ENCODE measurements at regions not wholly inside any gene's neighbourhood (a gene's known extent, or its start where the extent isn't known, plus 50 kb on each side); places are given as distances from the start of the nearest gene placed in this dataset.

GRCh38 chr21:22128671-22129070 is 1130.5 kb downstream of the NCAM2 start:
- Mint-ChIP-seq H3K27me3 (ENCODE audit: insufficient read depth, low read depth) (no peaks in the 10 kb centered on the region), H3K9me3 (no peaks in the 10 kb centered on the region), H3K36me3 (no peaks in the 10 kb centered on the region), H3K27ac (no peak overlapping the region), H3K4me1 (no peaks in the 10 kb centered on the region), H3K4me3 (no peak overlapping the region)
- TF ChIP-seq EZH2 (IDR thresholded peaks at IDR 0.05) (no peak), EZH2phosphoT487 (IDR thresholded peaks at IDR 0.05) (no peak), CTCF (IDR thresholded peaks at IDR 0.05) (no peak)
- no peaks in the 10 kb centered on the region for H3K27me3 ChIP-seq
- no peaks in the 10 kb centered on the region for H3K79me2 ChIP-seq (ENCODE audit: low read depth)
- H3K36me3 ChIP-seq = no peaks in the 10 kb centered on the region
- no peak overlapping the region for H3K9ac ChIP-seq
- H4K20me1 ChIP-seq (ENCODE audit: low read depth) = no peaks in the 10 kb centered on the region
- no peaks in the 10 kb centered on the region for H3K9me3 ChIP-seq (ENCODE audit: low read depth)
- H3K4me1 ChIP-seq = peaks cover 9% of the 10 kb centered on the region
- DNase-seq (ENCODE audit: low spot score) = no peak
- H3K27ac ChIP-seq = no peak overlapping the region
- H3K4me3 ChIP-seq = no peak overlapping the region
- H2AFZ ChIP-seq (replicated peaks) = no peak overlapping the region
- H3F3A ChIP-seq (ENCODE audit: low read depth) = no peaks in the 10 kb centered on the region
- H3K4me2 ChIP-seq = no peak overlapping the region

DNA sequence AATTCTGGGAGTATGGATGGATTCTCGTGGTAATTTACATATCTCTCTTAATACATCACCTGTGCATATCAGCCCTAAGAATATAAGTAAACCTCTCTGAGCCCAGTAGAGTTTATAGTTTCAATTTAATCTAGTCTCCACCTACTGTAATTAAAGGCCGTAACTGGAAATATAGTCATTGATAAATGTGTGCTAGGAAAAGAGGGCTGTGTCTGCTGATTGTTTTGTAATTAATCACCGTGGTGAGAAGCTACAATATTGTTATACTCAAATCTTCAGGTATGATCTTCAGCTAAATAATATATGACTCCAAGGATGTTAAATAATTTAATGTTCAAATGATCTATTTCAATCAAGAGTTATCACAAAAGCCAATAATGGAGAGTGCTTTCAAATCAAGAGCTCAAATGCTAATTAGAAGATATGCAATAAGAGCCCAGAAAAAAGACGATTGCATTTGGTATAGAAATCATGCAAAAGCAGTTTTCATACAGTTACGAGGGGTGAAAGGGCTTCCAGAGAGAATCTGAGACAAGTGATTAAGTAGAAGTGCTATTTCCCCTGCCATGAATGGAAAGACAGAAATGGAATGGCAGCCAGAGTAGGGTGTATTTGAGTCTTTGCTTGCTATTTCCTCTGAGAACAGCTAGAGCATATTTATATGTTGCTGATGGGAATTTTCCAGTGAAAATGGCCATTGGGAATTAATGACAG is 1134.3 kb downstream of the NCAM2 start:
- H3K36me3 Mint-ChIP-seq = no peaks in the 10 kb centered on the region
- DNase-seq (ENCODE audit: low spot score) = no peak
- Histone ChIP-seq H3K4me2 (no peak overlapping the region), H3K4me1 (no peaks in the 10 kb centered on the region), H4K20me1 (ENCODE audit: low read depth) (no peaks in the 10 kb centered on the region), H3K27ac (no peak overlapping the region), H3K4me3 (no peak overlapping the region), H3F3A (ENCODE audit: low read depth) (no peaks in the 10 kb centered on the region), H2AFZ (replicated peaks) (no peak overlapping the region), H3K27me3 (no peaks in the 10 kb centered on the region), H3K79me2 (ENCODE audit: low read depth) (no peaks in the 10 kb centered on the region), H3K9me3 (ENCODE audit: low read depth) (no peaks in the 10 kb centered on the region), H3K9ac (no peak overlapping the region), H3K36me3 (no peaks in the 10 kb centered on the region)
- H3K27me3 Mint-ChIP-seq (ENCODE audit: insufficient read depth, low read depth) = no peaks in the 10 kb centered on the region
- H3K27ac Mint-ChIP-seq = no peak overlapping the region
- no peak overlapping the region for H3K4me3 Mint-ChIP-seq
- no peak for TF ChIP-seq EZH2phosphoT487 (IDR thresholded peaks at IDR 0.05)
- no peak for TF ChIP-seq EZH2 (IDR thresholded peaks at IDR 0.05)
- no peak for TF ChIP-seq CTCF (IDR thresholded peaks at IDR 0.05)
- no peaks in the 10 kb centered on the region for H3K4me1 Mint-ChIP-seq
- no peaks in the 10 kb centered on the region for H3K9me3 Mint-ChIP-seq

DNA sequence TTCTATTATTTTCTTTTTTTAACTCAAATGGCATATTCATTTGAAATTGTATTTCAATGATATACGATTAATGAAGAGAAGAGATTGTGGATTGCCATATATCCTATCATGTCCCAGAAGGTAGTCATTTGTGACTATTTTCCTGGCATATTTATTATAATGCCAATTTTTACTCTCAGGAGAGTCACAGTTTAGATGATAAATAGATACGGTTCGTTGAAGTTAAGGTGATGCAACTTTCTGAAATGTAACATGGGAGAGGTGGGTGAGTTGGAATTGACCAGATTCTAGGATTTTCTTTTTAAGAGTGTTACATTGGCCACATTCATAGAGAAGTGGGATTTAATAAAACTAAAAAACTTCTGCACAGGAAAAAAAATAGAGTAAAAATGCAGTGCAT is 1138.5 kb downstream of the NCAM2 start:
- no peak overlapping the region for H3K9ac ChIP-seq
- H3K36me3 ChIP-seq = no peaks in the 10 kb centered on the region
- H3K9me3 Mint-ChIP-seq = no peaks in the 10 kb centered on the region
- no peak overlapping the region for H2AFZ ChIP-seq (replicated peaks)
- H3K27me3 ChIP-seq = no peaks in the 10 kb centered on the region
- H3K36me3 Mint-ChIP-seq = no peaks in the 10 kb centered on the region
- H4K20me1 ChIP-seq (ENCODE audit: low read depth) = no peaks in the 10 kb centered on the region
- TF ChIP-seq EZH2 (IDR thresholded peaks at IDR 0.05) (no peak), EZH2phosphoT487 (IDR thresholded peaks at IDR 0.05) (no peak), CTCF (IDR thresholded peaks at IDR 0.05) (no peak)
- no peaks in the 10 kb centered on the region for H3F3A ChIP-seq (ENCODE audit: low read depth)
- H3K27me3 Mint-ChIP-seq (ENCODE audit: insufficient read depth, low read depth) = no peaks in the 10 kb centered on the region
- no peaks in the 10 kb centered on the region for H3K9me3 ChIP-seq (ENCODE audit: low read depth)
- no peak overlapping the region for H3K4me3 ChIP-seq
- no peak overlapping the region for H3K27ac Mint-ChIP-seq
- no peak overlapping the region for H3K4me3 Mint-ChIP-seq
- no peaks in the 10 kb centered on the region for H3K4me1 Mint-ChIP-seq
- no peak overlapping the region for H3K27ac ChIP-seq
- DNase-seq (ENCODE audit: low spot score) = no peak
- no peaks in the 10 kb centered on the region for H3K79me2 ChIP-seq (ENCODE audit: low read depth)
- H3K4me1 ChIP-seq = no peaks in the 10 kb centered on the region
- no peak overlapping the region for H3K4me2 ChIP-seq

Data from neural progenitor cell (in vitro differentiated cells).